Colonic mucosa (tissue), 4 donors: ENCODE measurements at regions not wholly inside any gene's neighbourhood (a gene's known extent, or its start where the extent isn't known, plus 50 kb on each side); places are given as distances from the start of the nearest gene placed in this dataset.

Source experiments
- DNase-seq: peaks from one replicate; pipeline ENCODE4 v3.0.0-alpha.2; 2020
- H3K27ac ChIP-seq: fragments of 200-600 bp; one replicate; pipeline ENCODE4 v1.8.0; 2021
- H3K27me3 ChIP-seq: fragments of 200-600 bp; one replicate; pipeline ENCODE4 v1.8.0; 2021
- H3K36me3 ChIP-seq: fragments of 200-600 bp; one replicate; pipeline ENCODE4 v1.8.0; 2021
- H3K4me1 ChIP-seq: fragments of 200-600 bp; one replicate; pipeline ENCODE4 v1.8.0; 2021; ENCODE audit warnings: mild to moderate bottlenecking
- H3K4me3 ChIP-seq: fragments of 200-600 bp; one replicate; pipeline ENCODE4 v1.8.0; 2021
- H3K9ac ChIP-seq, 2 donors: one replicate each; pipeline ENCODE4 v1.7.0; 2013; ENCODE audit warnings: control low read depth in 2 of 2, low read depth in 2 of 2, low read length in 2 of 2
- H3K9me3 ChIP-seq: fragments of 200-600 bp; one replicate; pipeline ENCODE4 v1.8.0; 2021
- intact Hi-C: fragments of 100-400 bp; cut with DNase I; formaldehyde crosslinking; loops from one replicate; pipeline ENCODE4 v1.14.1; 2022
- TF ChIP-seq, protein P1 (sequence below): fragments of 200-600 bp; IDR thresholded peaks from one replicate; pipeline ENCODE4 v1.8.0; 2022; ENCODE audit warnings: antibody characterized with exemption, mild to moderate bottlenecking
- donor health status: healthy.
- donor health status: DM: no; HTN: no; CAD: no.
- donor health status: DM: no; HTN: no; CAD: no.

DNA sequence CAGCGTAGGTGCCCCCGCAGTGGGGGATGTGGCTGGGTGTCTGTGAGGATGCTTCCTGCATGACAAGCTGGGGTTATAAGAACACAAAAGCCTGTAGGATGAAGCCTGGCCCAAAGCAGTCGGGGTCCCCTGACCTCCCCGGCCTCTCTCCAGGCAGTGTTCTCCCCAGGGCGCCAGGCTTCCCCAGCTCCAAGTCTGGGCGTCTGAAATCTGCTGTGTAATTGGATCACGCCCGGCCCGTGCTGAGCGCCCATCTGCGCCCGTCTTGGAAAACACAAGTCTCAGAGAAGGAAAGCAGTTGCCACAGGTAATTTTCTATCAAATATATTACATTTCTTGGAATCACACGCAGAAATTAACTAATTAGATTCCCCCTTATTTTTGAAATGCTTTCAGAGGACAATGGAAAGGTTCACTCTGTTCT lies 233.3 kb downstream of the CTTN start:
- Histone ChIP-seq H3K4me3 (no peak overlapping the region), H3K9me3 (no peaks in the 10 kb centered on the region), H3K9ac (no peak overlapping the region), H3K27ac (no peak overlapping the region), H3K36me3 (no peaks in the 10 kb centered on the region), H3K4me1 (peaks cover 9% of the 10 kb centered on the region), H3K27me3 (no peaks in the 10 kb centered on the region)
- TF ChIP-seq, protein P1, sequence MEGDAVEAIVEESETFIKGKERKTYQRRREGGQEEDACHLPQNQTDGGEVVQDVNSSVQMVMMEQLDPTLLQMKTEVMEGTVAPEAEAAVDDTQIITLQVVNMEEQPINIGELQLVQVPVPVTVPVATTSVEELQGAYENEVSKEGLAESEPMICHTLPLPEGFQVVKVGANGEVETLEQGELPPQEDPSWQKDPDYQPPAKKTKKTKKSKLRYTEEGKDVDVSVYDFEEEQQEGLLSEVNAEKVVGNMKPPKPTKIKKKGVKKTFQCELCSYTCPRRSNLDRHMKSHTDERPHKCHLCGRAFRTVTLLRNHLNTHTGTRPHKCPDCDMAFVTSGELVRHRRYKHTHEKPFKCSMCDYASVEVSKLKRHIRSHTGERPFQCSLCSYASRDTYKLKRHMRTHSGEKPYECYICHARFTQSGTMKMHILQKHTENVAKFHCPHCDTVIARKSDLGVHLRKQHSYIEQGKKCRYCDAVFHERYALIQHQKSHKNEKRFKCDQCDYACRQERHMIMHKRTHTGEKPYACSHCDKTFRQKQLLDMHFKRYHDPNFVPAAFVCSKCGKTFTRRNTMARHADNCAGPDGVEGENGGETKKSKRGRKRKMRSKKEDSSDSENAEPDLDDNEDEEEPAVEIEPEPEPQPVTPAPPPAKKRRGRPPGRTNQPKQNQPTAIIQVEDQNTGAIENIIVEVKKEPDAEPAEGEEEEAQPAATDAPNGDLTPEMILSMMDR, result no peak
- no peak for DNase-seq
- intact Hi-C loops, result no loop called here

DNA sequence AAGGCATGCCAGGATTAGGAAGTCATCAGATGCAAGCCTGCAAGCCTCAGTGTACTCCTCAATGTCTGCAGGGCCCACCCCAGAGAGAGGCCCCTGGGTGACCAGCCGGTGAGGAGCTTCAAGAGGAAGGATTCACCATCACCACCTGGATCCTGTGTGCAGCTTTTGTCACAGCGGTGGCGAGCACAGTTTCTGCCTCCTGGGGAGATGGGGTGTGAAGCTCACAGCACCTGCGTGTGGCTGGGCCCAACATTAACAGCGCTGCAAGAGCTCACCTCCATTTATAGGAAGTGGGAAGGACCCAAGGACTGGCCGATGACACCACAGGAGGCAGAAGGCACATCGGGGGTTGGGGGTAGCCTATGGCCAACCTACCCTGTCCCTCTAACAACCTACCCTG lies 235.3 kb downstream of the CTTN start:
- no peaks in the 10 kb centered on the region for H3K36me3 ChIP-seq
- DNase-seq, result no peak
- no peaks in the 10 kb centered on the region for H3K27me3 ChIP-seq
- intact Hi-C loops, result no loop called here
- TF ChIP-seq, protein P1, result no peak
- no peaks in the 10 kb centered on the region for H3K9me3 ChIP-seq
- H3K4me1 ChIP-seq, result peaks cover 2% of the 10 kb centered on the region
- no peak overlapping the region for H3K4me3 ChIP-seq
- no peak overlapping the region for H3K9ac ChIP-seq
- H3K27ac ChIP-seq, result no peak overlapping the region

DNA sequence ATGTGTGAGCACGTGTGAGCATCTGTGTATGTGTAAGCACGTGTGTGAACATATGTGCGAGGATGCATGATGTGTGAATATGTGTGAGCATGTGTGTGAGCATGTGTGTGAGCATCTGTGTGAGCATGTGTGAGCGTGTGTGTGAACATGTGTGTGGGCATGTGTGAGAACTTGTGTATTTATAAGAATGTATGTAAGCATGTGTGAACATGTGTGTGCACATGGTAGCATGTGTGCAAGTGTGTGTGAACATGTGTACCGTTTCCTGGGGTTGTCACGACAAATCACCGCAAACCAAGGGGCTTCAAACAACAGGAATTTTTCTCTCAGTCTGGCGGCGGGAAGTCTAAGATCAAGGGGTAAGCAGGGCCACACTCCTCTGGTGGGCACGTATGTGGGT lies 238.3 kb downstream of the CTTN start:
- H3K4me3 ChIP-seq, result no peak overlapping the region
- TF ChIP-seq, protein P1, result no peak
- H3K27me3 ChIP-seq, result no peaks in the 10 kb centered on the region
- H3K27ac ChIP-seq, result no peak overlapping the region
- H3K4me1 ChIP-seq, result no peaks in the 10 kb centered on the region
- intact Hi-C loops, result no loop called here
- no peak for DNase-seq
- no peaks in the 10 kb centered on the region for H3K36me3 ChIP-seq
- H3K9ac ChIP-seq, result no peak overlapping the region
- no peaks in the 10 kb centered on the region for H3K9me3 ChIP-seq

DNA sequence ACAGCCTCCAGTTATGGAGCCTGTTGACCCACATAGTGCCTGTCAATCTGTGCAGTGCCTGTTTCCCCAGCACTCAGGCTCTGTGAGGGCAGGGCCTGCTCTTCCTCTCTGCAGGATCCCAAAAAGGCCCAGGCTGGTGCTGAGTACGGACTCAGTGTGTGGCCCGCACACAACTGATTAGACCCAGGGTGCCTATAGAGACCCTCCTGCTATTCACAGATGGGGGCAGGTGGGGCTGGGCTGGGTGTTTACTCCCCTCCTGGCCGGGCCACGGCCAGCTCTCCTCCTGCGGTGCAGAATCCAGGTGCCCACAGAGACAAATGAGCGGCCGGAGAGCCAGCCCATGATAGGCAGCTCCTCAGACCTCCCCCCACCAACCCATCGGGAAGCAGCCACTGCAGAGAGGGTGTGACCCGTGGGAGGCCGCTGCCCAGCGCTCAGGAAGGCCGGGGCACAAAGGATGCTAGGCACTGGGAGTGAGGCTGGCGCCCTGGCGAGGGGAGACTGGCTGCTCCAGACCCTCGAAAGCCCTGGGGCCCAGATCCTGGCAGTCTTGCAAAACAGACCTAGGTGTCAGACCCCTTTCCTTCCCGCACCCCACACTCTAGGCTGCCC lies 239.0 kb downstream of the CTTN start:
- Histone ChIP-seq H3K9me3 (no peaks in the 10 kb centered on the region), H3K27me3 (no peaks in the 10 kb centered on the region), H3K4me1 (no peaks in the 10 kb centered on the region), H3K36me3 (no peaks in the 10 kb centered on the region), H3K9ac (no peak overlapping the region), H3K27ac (no peak overlapping the region), H3K4me3 (no peak overlapping the region)
- no peak for DNase-seq
- intact Hi-C loops, result no loop called here
- TF ChIP-seq, protein P1, result no peak

DNA sequence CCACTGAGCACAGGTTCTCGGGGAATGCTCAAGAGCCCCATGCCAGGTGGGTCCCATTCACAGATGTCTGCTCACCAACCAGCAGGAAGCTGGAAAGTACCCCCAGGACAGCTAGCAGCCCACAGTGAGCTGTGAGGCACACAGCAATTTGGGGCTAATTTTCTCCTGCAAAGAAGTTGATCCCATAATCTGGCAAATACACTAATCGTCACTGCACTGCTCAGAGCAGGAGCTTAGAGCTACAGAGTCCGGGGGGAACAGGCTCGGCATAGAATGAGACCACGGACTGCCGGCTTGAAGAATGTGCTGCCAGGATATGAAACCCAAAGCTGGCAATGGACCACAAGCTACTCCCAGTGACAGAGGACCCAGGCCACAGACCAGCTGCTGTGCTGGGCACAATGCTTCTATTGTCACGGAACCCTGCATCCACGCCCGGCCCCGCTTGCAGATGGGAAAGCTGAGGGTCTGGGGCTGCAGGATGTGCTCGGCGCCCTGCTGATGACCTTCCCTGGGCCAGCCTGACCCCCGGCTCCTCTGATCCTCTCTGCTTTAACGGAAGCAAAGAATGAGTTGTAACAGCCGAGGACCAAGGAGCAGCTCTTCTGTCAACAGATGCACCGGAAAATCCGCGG lies 239.7 kb downstream of the CTTN start:
- no peak overlapping the region for H3K9ac ChIP-seq
- H3K36me3 ChIP-seq, result no peaks in the 10 kb centered on the region
- no peak overlapping the region for H3K27ac ChIP-seq
- H3K27me3 ChIP-seq, result no peaks in the 10 kb centered on the region
- H3K9me3 ChIP-seq, result no peaks in the 10 kb centered on the region
- H3K4me3 ChIP-seq, result no peak overlapping the region
- intact Hi-C loops, result no loop called here
- TF ChIP-seq, protein P1, result no peak
- DNase-seq, result no peak
- H3K4me1 ChIP-seq, result no peaks in the 10 kb centered on the region
